Activated CD4-positive, CD25-positive, alpha-beta regulatory T cell treated with anti-CD3 and anti-CD28 coated beads, Interleukin-2, amount 50 U/mL, for 24 hours (primary cell): ENCODE measurements at regions not wholly inside any gene's neighbourhood (a gene's known extent, or its start where the extent isn't known, plus 50 kb on each side); places are given as distances from the start of the nearest gene placed in this dataset.
A peak's percentile ranks its signal among the peaks of the same experiment; 100 is the strongest.
"Not testable (repeated sequence)": the region's sequence is repeated elsewhere in the genome, so short reads cannot be mapped to it uniquely, and the experiment has no call there.

Experiments
- ATAC-seq, 2 donors: fragments of 150-1000 bp; cut with Tn5 transposase; one replicate each; pipeline ENCODE4 v1.10.0; 2021; ENCODE audit warnings: mild to moderate bottlenecking in 1 of 2, moderate library complexity in 1 of 2

DNA sequence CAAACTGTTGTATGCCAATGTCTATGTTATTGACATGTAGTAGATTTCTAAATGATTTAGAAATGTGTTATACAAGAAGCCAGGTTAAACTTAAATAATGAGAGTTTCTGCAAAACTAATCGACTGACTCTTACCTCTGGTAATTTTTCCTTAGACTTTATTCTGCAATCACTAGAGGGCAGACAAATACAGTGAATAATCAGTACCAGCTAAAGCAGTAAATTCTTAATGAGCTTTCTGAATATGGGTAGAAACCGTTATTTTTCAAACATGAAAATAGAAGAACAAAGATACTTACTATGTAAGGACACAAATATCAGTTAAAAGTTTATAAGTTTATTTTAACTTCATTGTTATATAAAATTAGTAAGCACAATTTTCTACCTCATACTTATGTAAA lies 97.9 kb upstream of the RGS1 start:
- peak; percentile 66 to 76 for ATAC-seq

DNA sequence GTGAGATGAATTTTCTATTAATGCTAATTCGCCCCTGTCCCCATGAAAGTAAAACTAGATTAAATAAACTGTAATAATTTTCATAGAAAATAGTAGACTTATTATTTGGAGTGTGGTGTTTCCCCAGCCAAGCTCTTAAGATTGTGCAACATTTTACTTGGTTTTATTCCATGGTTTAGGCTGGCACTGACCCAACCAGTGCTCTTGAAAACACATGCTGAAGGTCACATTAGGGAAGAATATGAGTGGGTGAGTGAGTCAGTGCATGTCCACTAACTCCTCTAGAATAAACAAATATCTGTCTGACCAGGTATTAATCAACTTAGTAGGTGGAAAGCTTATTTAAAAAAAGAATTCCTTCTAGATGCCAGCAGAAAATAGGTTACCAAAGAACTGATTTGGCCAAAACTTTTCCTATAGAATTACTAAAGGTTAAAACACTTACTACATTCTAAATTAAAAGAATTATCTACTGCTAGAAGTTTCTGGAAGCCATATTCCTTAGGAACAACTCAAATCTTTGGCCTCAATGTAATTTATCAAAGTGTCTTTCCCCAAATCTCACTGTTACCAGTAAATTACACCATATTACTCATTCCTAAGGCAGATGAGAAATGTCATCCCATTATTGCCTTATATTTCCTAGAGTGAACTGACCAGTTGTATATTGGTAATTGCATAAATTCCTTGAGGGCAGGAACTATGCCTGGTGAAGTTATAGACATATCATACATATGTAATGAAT lies 89.7 kb upstream of the RGS1 start:
- no peak for ATAC-seq

DNA sequence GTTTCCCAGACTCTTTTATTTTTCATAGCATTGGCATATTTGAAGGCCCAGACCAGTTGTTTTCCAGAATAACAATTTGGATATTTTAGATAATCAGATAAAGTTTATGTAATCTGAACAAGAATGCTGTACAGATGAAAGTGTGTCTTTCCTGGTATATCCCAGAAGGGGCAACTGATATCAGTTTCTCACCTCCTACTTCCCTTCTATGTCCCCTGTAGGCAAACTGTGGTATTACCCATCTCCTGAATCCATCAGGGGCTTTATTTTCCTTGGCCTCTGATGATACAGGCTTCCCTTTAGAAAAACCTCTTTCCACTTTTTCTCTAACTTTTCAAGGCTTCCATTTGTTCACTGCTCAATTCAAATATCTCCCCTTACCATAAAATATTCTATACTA lies 87.5 kb upstream of the RGS1 start:
- no peak for ATAC-seq

DNA sequence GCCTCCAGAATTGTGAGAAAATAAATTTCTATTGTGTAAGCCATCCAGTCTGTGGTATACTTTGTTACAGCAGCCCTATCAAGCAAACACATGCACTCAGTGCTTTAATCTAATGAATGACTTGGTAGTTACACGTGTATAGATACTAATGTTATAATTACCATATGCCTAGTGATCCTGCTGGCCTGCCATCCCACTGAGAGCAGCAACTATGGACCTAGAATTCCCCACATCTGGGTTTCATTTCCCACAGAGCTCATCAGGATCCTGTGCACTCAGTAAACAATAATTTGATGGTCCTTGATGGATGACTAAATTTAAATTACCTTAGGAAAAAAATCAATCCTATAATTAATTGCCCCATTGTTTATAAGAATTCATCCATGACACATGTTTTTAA lies 86.5 kb upstream of the RGS1 start:
- no peak for ATAC-seq

DNA sequence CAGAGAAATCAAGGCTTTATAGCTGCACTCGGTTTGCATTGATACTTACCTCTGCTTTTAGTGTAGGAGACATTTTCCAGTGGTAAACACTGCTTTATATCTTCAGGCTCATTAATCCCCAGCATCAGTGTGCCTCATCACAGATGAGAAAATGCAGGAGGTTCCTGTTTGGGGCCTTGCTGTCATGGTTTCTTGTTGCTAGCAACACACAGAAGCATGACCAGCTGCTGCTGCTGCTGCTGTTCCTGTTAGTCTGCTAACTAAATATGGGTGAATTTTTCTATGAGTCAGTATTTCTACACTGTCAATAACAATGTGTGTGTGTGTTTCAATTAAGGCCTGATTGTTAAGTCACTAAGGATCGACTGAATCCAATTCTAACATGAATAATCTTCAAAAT lies 85.8 kb upstream of the RGS1 start:
- ATAC-seq, result peak; percentile 79 to 93

DNA sequence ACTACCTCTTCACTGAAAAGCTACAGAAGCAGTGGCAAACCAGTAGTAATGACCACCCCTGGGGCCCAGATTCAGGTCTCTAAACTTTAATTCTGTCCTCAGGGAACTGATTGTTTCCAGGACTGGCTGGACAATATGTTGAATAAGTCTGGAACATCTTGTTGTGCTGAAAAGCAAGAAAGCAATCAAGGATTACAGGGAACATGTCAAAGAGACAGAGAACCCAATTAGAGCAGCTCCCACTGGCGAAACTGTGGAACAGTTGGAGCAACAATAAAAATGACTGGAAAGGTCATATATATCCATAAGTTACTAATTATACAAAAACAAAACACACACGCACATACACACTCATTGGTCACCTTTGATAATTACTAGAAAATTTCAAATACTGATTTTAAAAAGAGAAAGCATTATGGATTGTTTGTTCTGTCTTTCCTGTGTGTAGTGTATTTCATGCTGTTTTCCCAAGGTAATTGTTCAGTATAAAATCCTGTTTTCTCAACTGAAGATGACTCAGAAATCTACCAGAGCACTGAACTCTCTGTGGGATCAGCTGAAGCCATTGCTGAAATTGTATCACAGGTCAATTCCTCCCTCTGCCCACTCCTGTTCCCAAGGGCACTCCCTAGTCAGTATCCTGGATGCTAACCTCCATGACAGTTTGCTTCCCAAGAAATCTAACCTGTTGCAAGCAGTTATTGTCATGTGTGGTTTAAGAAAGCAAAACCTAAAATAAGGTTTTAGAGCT lies 83.6 kb upstream of the RGS1 start:
- no peak for ATAC-seq

DNA sequence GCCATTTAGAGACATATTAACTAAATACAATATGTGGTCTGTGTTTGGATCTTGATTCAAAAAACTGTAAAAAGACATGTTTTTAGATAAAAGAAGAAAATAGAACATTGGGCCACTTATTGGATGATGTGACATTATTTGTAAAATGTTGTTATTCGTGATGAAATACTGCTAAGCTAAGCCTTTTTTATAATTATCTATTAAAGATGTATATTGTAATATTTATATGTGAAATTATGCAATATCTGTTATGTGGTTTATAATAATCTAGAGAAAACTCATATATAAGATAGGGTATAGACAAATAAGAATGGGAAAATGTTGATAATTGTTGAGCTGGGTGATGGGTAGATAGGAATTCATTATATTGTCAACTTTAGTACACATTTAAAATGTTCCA lies 82.0 kb upstream of the RGS1 start:
- no peak for ATAC-seq

DNA sequence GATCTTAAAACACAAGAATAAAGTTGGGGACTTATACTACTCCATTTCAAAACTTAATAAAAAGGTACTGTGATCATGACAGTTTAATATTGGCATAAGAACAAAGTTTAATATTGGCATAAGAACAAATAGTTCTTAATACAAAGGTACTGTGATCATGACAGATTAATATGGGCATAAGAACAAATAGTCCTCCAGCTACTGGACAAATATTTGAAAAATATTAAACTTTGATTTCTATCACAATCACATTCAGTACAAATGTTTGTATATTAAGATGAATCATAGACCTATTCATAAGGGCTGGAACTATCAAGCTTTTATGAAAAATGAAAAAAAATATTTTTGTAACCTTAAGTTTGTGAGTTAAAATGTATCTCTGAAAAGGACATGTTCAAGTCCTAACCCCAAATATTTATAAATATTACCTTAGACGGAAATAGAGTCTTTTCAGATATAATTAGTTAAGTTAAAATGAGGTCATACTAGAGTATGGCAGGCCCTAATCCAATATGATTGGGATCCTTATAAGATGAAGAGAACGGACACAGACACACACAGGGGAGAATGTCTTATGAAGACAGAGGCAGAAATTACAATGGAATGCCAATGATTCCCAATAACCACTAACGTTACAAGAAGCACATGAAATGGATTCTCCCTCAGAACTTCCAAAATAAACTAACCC lies 79.1 kb upstream of the RGS1 start:
- no peak for ATAC-seq

DNA sequence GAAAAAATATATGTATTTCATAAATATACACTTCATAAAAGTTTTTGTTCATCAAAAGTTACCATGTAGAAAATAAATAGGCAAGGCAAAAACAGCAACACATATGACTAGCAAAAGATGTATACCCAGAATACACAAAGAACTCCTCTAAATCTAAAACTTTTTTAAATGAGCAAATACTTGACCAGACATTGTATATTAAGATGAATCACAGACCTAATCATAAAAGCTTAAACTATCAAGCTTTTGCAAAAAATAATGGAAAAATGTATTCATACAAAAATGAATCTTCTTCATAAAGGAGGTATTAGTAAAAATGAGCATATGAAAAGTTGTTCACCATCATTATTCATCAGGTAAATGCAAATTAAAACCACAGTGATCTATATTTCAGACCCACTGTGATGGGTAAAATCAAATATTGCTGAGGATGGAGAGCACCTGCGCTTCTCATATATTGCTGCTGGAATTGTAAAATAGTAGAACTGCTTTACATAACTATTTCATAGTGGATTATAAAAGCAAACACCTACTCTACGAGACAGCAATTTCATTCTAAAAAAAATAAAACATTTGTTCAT lies 78.3 kb upstream of the RGS1 start:
- ATAC-seq, result peak; percentile 83 to 84

DNA sequence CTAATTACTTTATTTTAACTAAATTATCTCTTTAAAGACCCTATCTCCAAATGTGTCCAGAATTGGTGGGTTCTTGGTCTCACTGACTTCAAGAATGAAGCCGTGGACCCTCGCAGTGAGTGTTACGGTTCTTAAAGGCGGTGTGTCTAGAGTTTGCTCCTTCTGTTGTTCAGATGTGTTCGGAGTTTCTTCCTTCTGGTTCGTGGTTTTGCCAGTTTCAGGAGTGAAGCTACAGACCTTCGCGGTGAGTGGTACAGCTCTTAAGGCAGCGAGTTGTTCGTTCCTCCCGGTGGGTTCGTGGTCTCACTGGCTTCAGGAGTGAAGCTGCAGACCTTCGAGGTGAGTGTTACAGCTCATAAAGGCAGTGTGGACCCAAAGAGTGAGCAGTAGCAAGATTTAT lies 77.5 kb upstream of the RGS1 start:
- not testable (repeated sequence) for ATAC-seq

DNA sequence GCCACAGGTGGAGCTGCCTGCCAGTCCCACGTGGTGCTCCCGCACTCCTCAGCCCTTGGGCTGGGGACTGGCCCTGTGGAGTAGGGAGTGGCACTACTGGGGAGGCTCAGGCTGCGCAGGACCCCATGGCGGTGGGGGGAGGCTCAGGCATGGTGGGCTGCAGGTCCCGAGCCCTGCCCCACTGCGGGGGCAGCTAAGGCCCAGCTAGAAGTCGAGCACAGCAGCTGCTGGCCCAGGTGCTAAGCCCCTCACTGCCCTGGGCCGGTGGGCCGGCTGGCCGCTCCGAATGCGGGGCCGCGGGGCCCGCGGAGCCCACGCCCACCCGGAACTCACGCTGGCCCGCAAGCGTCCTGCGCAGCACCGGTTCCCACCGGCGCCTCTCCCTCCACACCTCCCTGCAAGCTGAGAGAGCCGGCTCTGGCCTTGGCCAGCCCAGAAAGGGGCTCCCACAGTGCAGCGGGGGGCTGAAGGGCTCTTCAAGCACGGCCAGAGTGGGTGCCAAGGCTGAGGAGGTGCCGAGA lies 76.5 kb upstream of the RGS1 start:
- not testable (repeated sequence) for ATAC-seq

DNA sequence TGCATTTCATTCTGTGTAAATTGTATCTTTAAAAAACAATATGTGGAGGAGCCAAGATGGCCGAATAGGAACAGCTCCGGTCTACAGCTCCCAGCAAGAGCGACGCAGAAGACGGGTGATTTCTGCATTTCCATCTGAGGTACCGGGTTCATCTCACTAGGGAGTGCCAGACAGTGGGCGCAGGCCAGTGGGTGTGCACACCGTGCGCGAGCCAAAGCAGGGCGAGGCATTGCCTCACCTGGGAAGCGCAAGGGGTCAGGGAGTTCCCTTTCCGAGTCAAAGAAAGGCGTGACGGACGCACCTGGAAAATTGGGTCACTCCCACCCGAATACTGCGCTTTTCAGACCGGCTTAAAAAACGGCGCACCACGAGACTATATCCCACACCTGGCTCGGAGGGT lies 75.0 kb upstream of the RGS1 start:
- not testable (repeated sequence) for ATAC-seq

DNA sequence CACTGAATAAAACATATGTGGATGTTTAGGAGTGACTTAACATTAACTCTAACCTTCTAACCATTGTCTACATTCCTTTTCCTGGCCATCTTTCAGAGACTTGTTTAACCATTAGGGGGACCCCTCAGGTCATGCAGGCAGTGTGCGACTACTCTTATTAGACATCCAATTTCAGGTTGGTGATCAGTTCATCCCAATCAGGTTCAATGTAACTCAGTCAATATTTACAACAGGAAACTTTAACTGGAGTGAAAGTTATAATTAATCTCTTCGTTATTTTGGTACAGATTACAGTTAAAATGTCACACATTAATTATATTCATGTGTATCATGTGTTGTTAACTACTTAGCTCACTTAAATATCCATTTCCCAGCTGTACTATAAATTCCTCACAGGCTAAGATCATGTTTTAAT lies 68.8 kb upstream of the RGS1 start:
- ATAC-seq, result peak; percentile 68 to 72

DNA sequence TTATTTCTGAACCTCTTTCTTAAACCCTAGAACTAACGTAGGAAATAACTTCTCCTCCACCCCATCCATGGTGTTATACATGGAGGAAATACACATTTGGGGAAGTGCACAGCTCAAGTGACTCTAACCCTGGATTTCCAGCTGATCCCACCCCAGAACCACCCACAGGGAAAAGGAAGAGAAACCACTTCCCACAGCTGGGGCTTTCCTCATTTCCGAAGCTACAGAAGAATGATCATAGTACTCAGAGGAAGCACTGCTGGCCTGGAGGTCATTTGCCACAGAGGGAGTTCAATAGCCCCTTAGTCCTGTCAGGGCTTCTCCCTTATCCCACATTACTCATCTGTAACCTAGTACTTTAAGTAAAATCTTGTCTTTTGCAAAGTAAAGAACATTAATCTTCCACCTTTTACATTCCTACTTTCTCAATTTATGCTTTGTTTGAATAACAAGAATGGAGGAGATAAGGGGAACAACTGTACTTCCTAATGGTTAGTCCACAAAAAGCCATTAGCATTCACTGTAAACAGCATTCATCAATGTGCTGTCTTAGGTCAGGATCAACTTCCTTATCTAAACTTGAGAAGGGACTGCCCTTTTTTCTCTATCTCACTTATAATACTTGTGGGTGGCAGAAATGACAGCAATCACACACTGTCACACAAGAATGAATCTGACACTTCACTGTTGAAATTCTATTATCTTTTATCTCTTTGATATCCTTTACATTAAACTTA lies 63.0 kb upstream of the RGS1 start:
- no peak for ATAC-seq

DNA sequence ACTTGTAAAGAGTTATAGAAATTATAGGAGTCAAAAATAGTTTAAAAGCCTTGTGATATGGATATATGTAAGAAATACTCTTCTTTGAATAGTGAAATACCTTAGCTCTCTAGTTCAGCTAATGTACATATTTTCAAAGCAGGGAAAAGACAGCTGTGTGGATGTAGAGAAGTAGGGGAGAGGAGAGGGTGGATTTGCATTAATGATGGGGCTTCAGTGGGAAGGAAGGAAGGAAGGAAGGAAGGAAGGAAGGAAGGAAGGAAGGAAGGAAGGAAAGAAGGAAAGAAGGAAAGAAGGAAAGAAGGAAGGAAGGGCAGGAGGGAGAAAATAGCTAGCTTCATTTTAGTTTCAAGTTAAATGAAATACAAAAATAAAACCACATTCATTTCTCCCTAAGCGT lies 62.4 kb upstream of the RGS1 start:
- ATAC-seq, result no peak

DNA sequence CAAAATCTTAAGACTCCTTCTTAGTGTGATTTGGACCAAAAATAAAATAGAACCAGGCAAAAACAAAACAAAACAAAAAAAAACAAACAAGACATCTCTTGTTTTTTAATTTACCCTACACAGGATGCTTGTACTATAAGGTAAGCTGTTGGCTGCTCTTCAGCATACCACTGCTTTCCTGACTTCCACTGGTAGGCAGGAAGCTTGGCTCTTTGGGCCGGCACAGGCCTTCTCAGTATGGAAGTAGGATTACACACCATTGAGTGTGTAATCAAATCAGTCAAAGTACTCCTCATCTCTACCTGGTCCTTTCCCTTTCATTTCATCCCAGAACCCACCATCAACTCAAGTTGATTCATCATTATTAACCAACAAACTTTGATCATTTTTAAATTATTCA lies 61.9 kb upstream of the RGS1 start:
- no peak for ATAC-seq

DNA sequence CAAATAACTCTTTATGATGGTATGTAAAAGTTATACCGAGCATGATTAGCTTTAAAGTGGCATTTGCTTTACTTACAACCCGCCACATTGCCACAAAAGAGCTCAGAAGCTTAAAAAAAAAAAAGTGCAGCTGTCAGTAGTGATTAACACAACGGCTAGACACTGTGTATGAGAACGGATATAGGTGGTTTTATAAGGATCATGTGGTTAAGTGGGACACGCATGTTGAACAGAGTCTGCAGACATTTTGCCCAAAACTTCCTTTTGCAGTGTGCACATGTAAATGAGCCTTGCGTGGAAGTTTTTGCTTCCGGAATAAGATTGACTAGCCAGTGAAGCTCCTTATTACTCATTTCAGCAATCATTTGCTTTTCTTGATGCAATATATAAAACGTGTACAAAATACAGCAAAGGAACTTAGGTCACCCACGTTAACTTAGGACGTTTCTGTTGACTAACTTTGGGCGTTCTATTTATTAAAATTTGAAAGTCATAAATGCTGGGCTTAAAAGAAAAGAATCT lies 58.7 kb upstream of the RGS1 start:
- peak; percentile 89 to 90 for ATAC-seq

DNA sequence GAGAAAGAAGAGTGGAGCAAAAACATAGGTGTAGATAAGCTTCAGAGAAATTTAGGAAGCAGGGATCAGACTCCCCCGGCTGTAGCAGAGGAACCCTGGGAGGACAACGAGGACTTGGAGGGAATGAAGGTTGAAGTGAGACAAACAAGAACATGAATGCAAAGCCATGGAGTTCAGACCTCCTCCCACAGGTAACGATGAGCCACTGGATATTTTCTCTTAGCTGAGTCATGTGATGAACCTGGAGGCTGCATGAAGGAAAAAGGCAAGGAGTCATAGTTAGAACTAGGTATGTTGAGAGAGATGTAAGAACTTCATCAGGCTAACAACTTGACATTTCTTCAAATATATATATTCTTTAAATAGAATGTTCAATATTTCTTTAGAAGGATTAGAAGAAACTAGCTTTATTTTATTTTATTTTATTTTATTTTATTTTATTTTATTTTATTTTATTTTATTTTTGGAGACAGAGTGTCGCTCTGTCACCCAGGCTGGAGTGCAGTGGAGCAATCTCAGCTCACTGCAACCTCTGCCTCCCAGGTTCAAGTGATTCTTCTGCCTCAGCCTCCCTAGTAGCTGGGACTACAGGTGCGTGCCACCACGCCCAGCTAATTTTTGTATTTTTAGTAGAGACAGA lies 57.7 kb upstream of the RGS1 start:
- ATAC-seq, result not testable (repeated sequence)

DNA sequence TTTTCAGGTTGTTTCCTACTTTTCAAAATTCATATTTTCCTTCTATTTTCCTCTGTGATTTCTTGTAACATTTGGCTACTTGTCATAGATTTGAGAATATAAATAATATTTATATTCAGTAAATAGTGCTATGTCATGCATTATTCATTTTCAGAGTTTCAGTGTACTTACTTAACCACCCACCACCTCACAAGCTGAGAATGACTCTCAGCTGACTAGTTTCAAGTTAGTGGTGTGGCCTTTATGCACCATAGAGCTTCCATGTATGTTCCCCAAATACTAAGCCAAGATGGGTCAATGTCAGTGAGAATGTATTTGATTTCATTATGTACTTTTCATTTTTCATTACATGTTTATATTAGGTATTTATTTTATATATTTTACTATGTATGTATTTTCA lies 56.9 kb upstream of the RGS1 start:
- ATAC-seq, result peak; percentile 56 to 61

DNA sequence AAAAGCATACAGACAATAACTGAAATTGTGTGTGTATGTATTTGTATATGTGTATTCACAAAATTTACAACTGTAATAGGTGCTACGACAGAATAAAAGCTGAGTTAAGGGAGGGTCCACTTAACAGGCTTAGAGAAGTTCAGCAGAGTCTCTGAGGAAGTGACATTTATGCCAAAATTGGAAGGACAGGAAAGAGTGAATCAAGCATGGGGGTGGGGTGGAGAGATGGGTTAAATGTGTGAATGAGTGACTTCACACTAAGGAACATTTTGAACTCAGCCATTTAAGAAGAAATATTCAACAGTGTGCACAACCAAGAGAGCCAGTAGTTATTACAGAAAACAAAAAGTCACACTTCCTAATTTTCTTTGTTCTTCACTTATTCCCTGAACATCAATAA lies 53.8 kb upstream of the RGS1 start:
- ATAC-seq, result no peak

DNA sequence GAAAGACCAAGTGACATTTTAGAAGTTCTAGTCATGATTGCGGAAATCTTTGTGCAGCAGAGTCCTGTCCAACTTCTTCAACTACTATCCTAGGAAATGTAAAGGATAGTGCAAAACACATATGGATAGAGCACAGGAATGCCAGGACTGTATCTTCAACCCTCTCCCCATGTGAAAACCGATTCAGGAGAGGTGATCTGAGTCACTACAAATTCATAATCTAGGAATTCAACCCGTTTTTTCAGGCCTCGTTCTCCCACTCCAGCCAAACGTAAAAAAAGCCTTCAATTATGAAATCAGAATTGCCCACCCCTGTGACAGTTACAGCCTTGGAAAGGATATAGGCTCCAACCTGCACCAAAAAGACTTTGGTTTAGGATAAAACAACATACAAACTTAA lies 52.9 kb upstream of the RGS1 start:
- no peak for ATAC-seq

DNA sequence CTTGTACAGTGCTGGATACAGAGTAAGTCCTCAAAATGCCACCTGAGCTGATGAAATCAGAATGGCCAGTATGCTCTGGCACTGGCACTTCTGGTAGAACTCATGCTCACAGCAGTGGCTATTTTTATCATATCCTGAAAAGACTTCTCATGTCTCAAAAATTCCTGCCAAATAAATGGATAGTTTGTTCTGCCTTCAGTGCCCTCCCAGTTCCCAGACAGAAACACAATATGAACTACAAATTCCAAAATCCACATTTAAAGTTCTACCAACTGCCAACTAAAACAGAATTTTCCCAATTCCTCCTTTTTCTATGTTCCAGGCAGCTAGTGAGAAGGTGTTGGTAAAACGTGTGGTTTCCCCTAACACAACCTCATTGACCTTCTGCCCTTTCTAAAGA lies 51.4 kb upstream of the RGS1 start:
- no peak for ATAC-seq
